BJ (cell line): ENCODE measurements at regions not wholly inside any gene's neighbourhood (a gene's known extent, or its start where the extent isn't known, plus 50 kb on each side); places are given as distances from the start of the nearest gene placed in this dataset.

Experiments
- CTCF ChIA-PET: fragments of 350-600 bp; formaldehyde crosslinking; extraction: SDS; loops from one replicate; lab custom pipeline; 2021; ENCODE audit warnings: antibody characterized with exemption, inconsistent platforms; lab: Yijun Ruan, JAX
- POLR2A ChIA-PET: fragments of 300-600 bp; sonication (Branson Sonifier 250); formaldehyde crosslinking; extraction: SDS; loops from one replicate; lab custom pipeline; 2021; ENCODE audit warnings: antibody characterized with exemption; lab: Charles Lee
- DNase-seq: peaks from one replicate; pipeline ENCODE4 v3.0.0-alpha.2; 2011; ENCODE audit warnings: low read depth
- H3K27me3 ChIP-seq: 2 replicates; pipeline ENCODE4 v1.6.0; 2011; ENCODE audit warnings: low read length; ENCODE audit not compliant: control insufficient read depth, insufficient read depth
- H3K36me3 ChIP-seq: 2 replicates; pipeline ENCODE4 v1.5.1; 2011; ENCODE audit warnings: low read length; ENCODE audit not compliant: control insufficient read depth, insufficient read depth
- H3K4me3 ChIP-seq: 2 replicates; pipeline ENCODE4 v1.5.1; 2011; ENCODE audit warnings: low read depth, mild to moderate bottlenecking, control low read depth, low read length
- TF ChIP-seq, protein P1 (sequence below): IDR thresholded peaks from 2 replicates; pipeline ENCODE4 v1.5.1; 2011; ENCODE audit warnings: low read depth, mild to moderate bottlenecking, control low read depth, inconsistent platforms, low read length, moderate library complexity; ENCODE audit not compliant: insufficient read depth

DNA sequence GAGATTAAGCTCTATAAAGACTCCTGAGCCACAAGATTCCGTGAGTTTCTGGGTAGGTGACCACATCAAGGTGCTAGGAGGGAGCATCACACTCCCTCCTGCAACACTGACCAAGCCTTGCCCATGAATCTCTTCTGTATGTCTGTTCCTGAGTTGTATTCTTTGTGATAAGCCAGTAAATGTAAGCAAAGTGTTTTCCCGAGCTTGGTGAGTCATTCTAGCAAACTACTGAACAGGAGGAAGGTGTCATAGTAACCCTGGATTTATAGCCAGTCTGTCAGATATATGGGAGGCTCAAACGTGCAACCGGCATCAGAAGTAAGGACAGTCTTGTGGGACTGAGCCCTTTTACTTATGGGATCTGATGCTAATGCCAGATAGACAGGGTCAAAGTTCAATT lies 346.1 kb upstream of the KYNU start:
- no peak overlapping the region for H3K4me3 ChIP-seq
- DNase-seq: no peak
- no peaks in the 10 kb centered on the region for H3K27me3 ChIP-seq
- POLR2A ChIA-PET: no interaction called here
- CTCF ChIA-PET: no interaction called here
- TF ChIP-seq, protein P1, sequence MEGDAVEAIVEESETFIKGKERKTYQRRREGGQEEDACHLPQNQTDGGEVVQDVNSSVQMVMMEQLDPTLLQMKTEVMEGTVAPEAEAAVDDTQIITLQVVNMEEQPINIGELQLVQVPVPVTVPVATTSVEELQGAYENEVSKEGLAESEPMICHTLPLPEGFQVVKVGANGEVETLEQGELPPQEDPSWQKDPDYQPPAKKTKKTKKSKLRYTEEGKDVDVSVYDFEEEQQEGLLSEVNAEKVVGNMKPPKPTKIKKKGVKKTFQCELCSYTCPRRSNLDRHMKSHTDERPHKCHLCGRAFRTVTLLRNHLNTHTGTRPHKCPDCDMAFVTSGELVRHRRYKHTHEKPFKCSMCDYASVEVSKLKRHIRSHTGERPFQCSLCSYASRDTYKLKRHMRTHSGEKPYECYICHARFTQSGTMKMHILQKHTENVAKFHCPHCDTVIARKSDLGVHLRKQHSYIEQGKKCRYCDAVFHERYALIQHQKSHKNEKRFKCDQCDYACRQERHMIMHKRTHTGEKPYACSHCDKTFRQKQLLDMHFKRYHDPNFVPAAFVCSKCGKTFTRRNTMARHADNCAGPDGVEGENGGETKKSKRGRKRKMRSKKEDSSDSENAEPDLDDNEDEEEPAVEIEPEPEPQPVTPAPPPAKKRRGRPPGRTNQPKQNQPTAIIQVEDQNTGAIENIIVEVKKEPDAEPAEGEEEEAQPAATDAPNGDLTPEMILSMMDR: no peak
- H3K36me3 ChIP-seq: no peaks in the 10 kb centered on the region

DNA sequence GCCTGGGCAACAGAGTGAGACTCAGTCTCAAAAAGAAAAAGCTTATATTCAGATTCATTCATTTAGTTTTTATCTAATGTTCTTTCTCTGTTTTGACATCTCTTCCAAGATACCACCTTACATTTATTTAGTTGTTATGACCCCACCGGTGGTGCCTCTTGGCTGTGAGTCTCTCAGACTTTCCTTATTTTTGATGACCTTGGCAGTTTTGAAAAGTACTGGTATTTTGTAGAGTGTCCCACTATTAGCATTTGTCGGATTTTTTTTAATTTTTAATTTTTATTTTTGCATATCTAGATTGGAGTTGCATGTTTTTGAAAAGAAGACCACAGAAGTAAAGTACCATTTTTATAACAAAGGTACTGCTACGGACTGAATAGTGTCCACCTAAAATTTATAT lies 351.7 kb upstream of the KYNU start:
- DNase-seq: no peak
- Histone ChIP-seq H3K4me3 (no peak overlapping the region), H3K27me3 (no peaks in the 10 kb centered on the region), H3K36me3 (no peaks in the 10 kb centered on the region)
- ChIA-PET POLR2A (no interaction called here), CTCF (no interaction called here)
- TF ChIP-seq, protein P1: no peak

DNA sequence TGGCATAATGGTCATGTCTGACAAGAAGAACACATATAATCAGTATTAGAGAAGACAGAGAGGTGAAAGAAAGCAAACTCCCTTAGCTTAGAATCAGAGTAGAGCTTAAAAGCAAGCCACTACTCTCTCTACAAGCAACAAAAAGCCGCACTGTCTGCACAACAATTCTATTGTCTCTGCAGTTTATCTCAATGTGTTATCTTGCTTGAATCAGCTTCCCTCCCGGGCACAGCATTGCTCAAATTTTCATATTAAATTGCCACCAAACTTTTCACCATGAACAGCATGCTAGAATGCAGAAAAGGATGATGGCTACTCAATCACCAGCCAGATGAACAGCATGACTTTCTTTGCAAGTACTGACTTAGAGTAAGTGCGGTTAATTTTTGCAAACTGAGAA lies 356.0 kb upstream of the KYNU start:
- TF ChIP-seq, protein P1: no peak
- ChIA-PET CTCF (interaction anchor here (0.5 kb wide), 1 partner anchor 85 kb away, joined by 3 read pairs; no protein-coding TSS in a partner anchor), POLR2A (no interaction called here)
- DNase-seq: no peak
- Histone ChIP-seq H3K36me3 (no peaks in the 10 kb centered on the region), H3K4me3 (no peak overlapping the region), H3K27me3 (no peaks in the 10 kb centered on the region)

- CTCF ChIA-PET: no interaction called here
- no peak overlapping the region for H3K4me3 ChIP-seq
- H3K27me3 ChIP-seq: no peaks in the 10 kb centered on the region
- no peak for DNase-seq
- POLR2A ChIA-PET: no interaction called here
- no peaks in the 10 kb centered on the region for H3K36me3 ChIP-seq
- TF ChIP-seq, protein P1: no peak
These were observed 362.0 kb upstream of the KYNU start for GRCh38 chr2:142515493-142515892.

DNA sequence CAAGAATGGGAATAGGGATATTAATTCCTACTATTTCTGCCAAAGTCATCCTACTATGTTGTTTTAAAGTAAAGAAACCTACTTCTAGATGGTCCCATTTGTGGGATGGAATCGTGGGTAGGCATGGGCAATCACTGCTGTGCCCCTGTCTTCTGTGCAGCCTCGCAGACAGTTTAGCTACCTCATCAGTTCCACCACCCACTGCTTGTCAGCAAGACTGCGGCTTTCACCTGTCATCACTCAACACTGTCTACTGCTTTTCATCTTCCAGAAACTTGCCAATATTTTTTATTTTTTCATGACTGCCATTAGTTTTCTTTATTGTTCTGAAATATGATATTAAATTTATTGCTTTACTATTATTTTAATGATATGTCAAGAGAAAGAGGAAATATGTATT lies 368.1 kb upstream of the KYNU start:
- TF ChIP-seq, protein P1: no peak
- no peak for DNase-seq
- Histone ChIP-seq H3K27me3 (no peaks in the 10 kb centered on the region), H3K4me3 (no peak overlapping the region), H3K36me3 (no peaks in the 10 kb centered on the region)
- CTCF ChIA-PET: interaction anchor here (0.7 kb wide), 1 partner anchor 11 kb away, joined by 3 read pairs; no protein-coding TSS in a partner anchor
- POLR2A ChIA-PET: no interaction called here
